Breast epithelium (tissue), 3 donors: ENCODE measurements at regions not wholly inside any gene's neighbourhood (a gene's known extent, or its start where the extent isn't known, plus 50 kb on each side); places are given as distances from the start of the nearest gene placed in this dataset.

ENCODE experiments used
- CTCF ChIP-seq, 3 donors: fragments of 450-650 bp; IDR thresholded peaks; one replicate each; pipeline ENCODE4 v1.5.1; 2016 to 2017; ENCODE audit warnings: antibody characterized with exemption in 3 of 3, mild to moderate bottlenecking in 3 of 3, moderate library complexity in 3 of 3
- POLR2A ChIP-seq: fragments of 450-650 bp; IDR thresholded peaks from one replicate; pipeline ENCODE4 v1.6.1; 2016; ENCODE audit warnings: antibody characterized with exemption, mild to moderate bottlenecking, moderate library complexity
- POLR2AphosphoS5 ChIP-seq, 3 donors: sonication (generic); formaldehyde crosslinking; IDR thresholded peaks; one replicate each; pipeline ENCODE4 v1.6.1; 2017; ENCODE audit warnings: antibody characterized with exemption in 3 of 3

GRCh38 chr5:44632344-44632743, 176.4 kb upstream of the MRPS30 start:
- TF ChIP-seq CTCF (IDR thresholded peaks at IDR 0.05) = no peak
- no peak for TF ChIP-seq POLR2A
- no peak for TF ChIP-seq POLR2AphosphoS5 (IDR thresholded peaks at IDR 0.05)
